Thyroid gland (tissue), 4 donors: ENCODE measurements at regions not wholly inside any gene's neighbourhood (a gene's known extent, or its start where the extent isn't known, plus 50 kb on each side); places are given as distances from the start of the nearest gene placed in this dataset.

ENCODE experiments used
- DNase-seq, 2 donors: peaks; one replicate each; pipeline ENCODE4 v3.0.0-alpha.2; 2019
- H3K27ac ChIP-seq, 3 donors: fragments of 200-600 bp; sonication (generic); 1 replicate in 2 of 3; 2 replicates in 1 of 3; pipeline ENCODE4 v1.5.1; 2016 to 2019; ENCODE audit warnings: mild to moderate bottlenecking in 1 of 3, moderate library complexity in 1 of 3
- H3K27me3 ChIP-seq: fragments of 200-600 bp; sonication (generic); one replicate; pipeline ENCODE4 v1.5.1; 2019
- H3K36me3 ChIP-seq, 2 donors: fragments of 200-600 bp; sonication (generic); one replicate each; pipeline ENCODE4 v1.5.1; 2016 to 2019
- H3K4me1 ChIP-seq, 2 donors: fragments of 200-600 bp; sonication (generic); one replicate each; pipeline ENCODE4 v1.5.1; 2017 to 2019
- H3K4me3 ChIP-seq, 3 donors: fragments of 200-600 bp; sonication (generic); replicated peaks in 1 of 3; 1 replicate in 2 of 3; 2 replicates in 1 of 3; pipeline ENCODE4 v1.5.1; 2016; ENCODE audit warnings: mild to moderate bottlenecking in 1 of 3
- H3K9me3 ChIP-seq: fragments of 200-600 bp; sonication (generic); one replicate; pipeline ENCODE4 v1.5.1; 2017
- POLR2A ChIP-seq, 2 donors: fragments of 450-650 bp; IDR thresholded peaks; one replicate each; pipeline ENCODE4 v1.6.1; 2017; ENCODE audit warnings: antibody characterized with exemption in 2 of 2, mild to moderate bottlenecking in 2 of 2, moderate library complexity in 1 of 2
- WGBS, 2 donors: methylation state at CpG; one replicate each; pipeline ENCODE4 v1.1.5; 2017; 5-methylcytosine and 5-hydroxymethylcytosine counted together
- intact Hi-C: fragments of 100-400 bp; cut with DNase I; formaldehyde crosslinking; loops from one replicate; pipeline ENCODE4 v1.15.1; 2023
- TF ChIP-seq, protein P1 (sequence below), 6 experiments: fragments of 200-600 bp in 3 of 6; fragments of 450-650 bp in 3 of 6; sonication (generic) in 3 of 6; IDR thresholded peaks; one replicate each; pipeline ENCODE4 v1.5.1; 2016 to 2019; ENCODE audit warnings: antibody characterized with exemption in 6 of 6, mild to moderate bottlenecking in 2 of 6, inconsistent platforms in 1 of 6, moderate library complexity in 1 of 6

DNA sequence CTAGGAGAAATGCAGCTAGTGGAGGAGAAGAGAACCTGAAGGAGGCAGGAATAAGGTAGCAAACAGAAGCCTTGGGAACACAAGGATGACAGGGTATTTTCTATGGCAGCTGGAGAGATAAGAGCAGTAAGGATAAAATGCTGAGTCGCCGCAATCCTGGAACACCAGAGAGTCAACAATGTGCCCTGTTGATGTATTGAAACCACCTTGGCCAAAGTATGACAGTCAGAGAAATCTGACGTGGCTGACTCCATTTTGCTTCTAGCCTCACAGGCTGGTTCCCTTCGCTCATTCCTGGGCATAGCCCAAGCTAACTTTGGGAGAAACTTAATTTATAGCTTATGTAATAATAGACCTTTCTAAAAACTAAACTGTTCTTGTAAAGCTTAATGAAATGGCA is 56.6 kb upstream of the C4orf54 start:
- H3K36me3 ChIP-seq = no peaks in the 10 kb centered on the region
- DNase-seq = no peak
- no peak overlapping the region for H3K4me3 ChIP-seq
- H3K27me3 ChIP-seq = no peaks in the 10 kb centered on the region
- no peak overlapping the region for H3K27ac ChIP-seq
- TF ChIP-seq, protein P1, sequence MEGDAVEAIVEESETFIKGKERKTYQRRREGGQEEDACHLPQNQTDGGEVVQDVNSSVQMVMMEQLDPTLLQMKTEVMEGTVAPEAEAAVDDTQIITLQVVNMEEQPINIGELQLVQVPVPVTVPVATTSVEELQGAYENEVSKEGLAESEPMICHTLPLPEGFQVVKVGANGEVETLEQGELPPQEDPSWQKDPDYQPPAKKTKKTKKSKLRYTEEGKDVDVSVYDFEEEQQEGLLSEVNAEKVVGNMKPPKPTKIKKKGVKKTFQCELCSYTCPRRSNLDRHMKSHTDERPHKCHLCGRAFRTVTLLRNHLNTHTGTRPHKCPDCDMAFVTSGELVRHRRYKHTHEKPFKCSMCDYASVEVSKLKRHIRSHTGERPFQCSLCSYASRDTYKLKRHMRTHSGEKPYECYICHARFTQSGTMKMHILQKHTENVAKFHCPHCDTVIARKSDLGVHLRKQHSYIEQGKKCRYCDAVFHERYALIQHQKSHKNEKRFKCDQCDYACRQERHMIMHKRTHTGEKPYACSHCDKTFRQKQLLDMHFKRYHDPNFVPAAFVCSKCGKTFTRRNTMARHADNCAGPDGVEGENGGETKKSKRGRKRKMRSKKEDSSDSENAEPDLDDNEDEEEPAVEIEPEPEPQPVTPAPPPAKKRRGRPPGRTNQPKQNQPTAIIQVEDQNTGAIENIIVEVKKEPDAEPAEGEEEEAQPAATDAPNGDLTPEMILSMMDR (IDR thresholded peaks at IDR 0.05) = no peak
- no peak for TF ChIP-seq POLR2A (IDR thresholded peaks at IDR 0.05)
- no peaks in the 10 kb centered on the region for H3K4me1 ChIP-seq
- 84 to 93% methylated on average over 4 of the region's 4 CpGs for WGBS, 2 donors
- H3K9me3 ChIP-seq = no peaks in the 10 kb centered on the region
- intact Hi-C loops = no loop called here

DNA sequence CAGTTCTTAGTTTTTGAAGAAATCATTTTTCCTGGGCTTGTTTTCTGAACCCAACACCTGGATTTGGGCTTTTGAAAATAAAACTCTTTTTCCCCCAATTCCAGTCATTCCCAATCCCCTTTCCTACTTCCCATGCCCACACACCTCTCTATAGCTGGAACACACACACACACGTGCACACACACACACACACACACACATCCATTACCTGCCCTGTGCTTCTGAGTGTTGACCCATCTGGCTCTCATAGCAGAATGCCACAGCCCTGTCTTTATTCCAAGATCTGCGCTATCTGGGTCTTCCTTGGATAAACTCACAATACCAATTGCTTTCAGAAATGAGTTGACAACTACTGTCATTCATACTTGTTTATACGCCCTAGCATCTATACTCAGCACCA is 54.9 kb upstream of the C4orf54 start:
- Histone ChIP-seq H3K27ac (no peak overlapping the region), H3K4me1 (no peaks in the 10 kb centered on the region), H3K36me3 (no peaks in the 10 kb centered on the region), H3K9me3 (no peaks in the 10 kb centered on the region), H3K27me3 (no peaks in the 10 kb centered on the region), H3K4me3 (no peak overlapping the region)
- intact Hi-C loops = no loop called here
- TF ChIP-seq POLR2A (IDR thresholded peaks at IDR 0.05) = no peak
- TF ChIP-seq, protein P1 (IDR thresholded peaks at IDR 0.05) = no peak
- no peak for DNase-seq
- 80 to 92% methylated on average over 3 of the region's 3 CpGs for WGBS, 2 donors

DNA sequence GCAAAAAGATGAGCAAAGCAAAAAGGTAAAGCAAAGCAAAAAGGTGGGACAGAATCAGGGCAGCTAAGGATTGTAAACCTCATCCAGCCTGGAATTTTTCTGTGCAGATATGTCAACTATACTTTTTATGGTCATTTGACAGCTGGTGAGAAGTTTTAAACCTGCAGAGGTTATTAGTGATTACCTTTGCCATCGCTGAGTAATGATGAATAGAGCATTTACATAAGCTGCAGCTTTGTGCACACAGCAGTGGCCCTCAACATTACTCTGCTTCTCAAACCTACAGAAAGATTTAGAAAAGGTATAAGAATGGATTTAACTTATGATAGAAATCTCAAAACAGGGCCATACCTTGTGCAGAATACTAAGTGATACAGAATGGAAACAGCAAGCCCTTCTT is 54.5 kb upstream of the C4orf54 start:
- WGBS, 2 donors = 78 to 81% methylated on average over 1 of the region's 1 CpG
- no peak overlapping the region for H3K4me3 ChIP-seq
- DNase-seq = no peak
- intact Hi-C loops = no loop called here
- no peaks in the 10 kb centered on the region for H3K36me3 ChIP-seq
- no peaks in the 10 kb centered on the region for H3K27me3 ChIP-seq
- H3K4me1 ChIP-seq = no peaks in the 10 kb centered on the region
- TF ChIP-seq, protein P1 (IDR thresholded peaks at IDR 0.05) = no peak
- no peak for TF ChIP-seq POLR2A (IDR thresholded peaks at IDR 0.05)
- no peaks in the 10 kb centered on the region for H3K9me3 ChIP-seq
- H3K27ac ChIP-seq = no peak overlapping the region

DNA sequence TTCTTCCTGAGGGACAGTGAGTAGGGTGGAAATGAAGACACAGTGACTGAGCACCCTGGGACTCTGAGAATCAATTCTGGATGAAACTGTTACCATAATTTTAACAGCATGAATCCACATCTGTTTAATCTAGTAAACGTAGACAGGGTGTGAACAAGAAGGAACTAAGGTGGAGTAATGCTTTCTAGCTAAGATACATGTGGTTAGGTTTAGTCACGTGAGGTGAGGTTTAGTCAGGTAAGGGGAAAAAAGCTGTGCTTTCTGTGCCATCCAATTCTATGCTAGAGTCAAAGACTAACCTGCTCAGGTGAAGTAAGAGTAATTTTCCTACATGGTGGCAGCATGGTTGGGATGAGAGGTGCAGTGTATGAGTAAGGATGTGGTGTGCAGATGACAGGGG is 54.0 kb upstream of the C4orf54 start:
- no peak for TF ChIP-seq POLR2A (IDR thresholded peaks at IDR 0.05)
- TF ChIP-seq, protein P1 (IDR thresholded peaks at IDR 0.05) = no peak
- no peak overlapping the region for H3K4me3 ChIP-seq
- no peaks in the 10 kb centered on the region for H3K4me1 ChIP-seq
- H3K9me3 ChIP-seq = no peaks in the 10 kb centered on the region
- intact Hi-C loops = no loop called here
- no peak for DNase-seq
- H3K27me3 ChIP-seq = no peaks in the 10 kb centered on the region
- 79 to 80% methylated on average over 2 of the region's 2 CpGs for WGBS, 2 donors
- no peak overlapping the region for H3K27ac ChIP-seq
- H3K36me3 ChIP-seq = no peaks in the 10 kb centered on the region

DNA sequence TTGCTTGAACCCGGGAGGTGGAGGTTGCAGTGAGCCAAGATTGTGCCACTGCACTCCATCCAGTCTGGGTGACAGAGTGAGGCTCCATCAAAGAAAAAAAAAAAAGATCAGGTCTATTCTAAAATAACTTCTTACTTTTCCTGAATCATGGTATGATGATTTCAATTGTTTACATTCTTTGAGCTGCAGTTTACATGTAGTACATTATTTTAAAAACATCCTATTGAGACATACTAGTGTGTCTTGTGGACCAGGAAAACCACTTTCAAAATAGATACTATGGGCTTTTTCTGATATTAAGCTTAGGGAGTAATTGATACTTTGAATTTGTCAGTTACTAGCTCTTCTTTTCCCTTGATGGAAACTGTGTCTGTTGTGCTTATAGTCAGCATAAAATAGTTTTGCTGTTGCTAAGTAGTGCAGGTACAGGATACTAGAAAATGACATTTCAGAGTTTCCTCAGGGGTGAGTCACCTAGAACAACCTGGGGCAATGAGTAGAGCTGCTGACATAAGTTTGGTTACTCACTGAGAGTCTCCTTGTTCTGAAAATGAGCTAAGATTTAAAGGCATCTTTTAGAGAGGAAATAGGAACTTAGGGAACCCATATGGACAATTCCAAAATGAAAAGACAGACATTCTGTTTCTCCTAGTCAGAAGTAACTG is 53.2 kb upstream of the C4orf54 start:
- DNase-seq = no peak
- TF ChIP-seq, protein P1 (IDR thresholded peaks at IDR 0.05) = no peak
- no peak for TF ChIP-seq POLR2A (IDR thresholded peaks at IDR 0.05)
- H3K27ac ChIP-seq = no peak overlapping the region
- H3K4me3 ChIP-seq = no peak overlapping the region
- H3K9me3 ChIP-seq = no peaks in the 10 kb centered on the region
- intact Hi-C loops = no loop called here
- WGBS, 2 donors = 84 to 94% methylated on average over 1 of the region's 1 CpG
- H3K27me3 ChIP-seq = no peaks in the 10 kb centered on the region
- H3K36me3 ChIP-seq = no peaks in the 10 kb centered on the region
- H3K4me1 ChIP-seq = no peaks in the 10 kb centered on the region
